Esophagus squamous epithelium (tissue), 4 donors: ENCODE measurements at regions not wholly inside any gene's neighbourhood (a gene's known extent, or its start where the extent isn't known, plus 50 kb on each side); places are given as distances from the start of the nearest gene placed in this dataset.

Experiments
- CTCF ChIP-seq, 6 experiments: fragments of 450-650 bp in 4 of 6; fragments of 200-600 bp in 2 of 6; sonication (generic) in 2 of 6; IDR thresholded peaks; one replicate each; pipeline ENCODE4 v1.5.1; 2016 to 2019; ENCODE audit warnings: antibody characterized with exemption in 6 of 6, mild to moderate bottlenecking in 4 of 6, moderate library complexity in 4 of 6
- POLR2A ChIP-seq, 4 donors: fragments of 450-650 bp; IDR thresholded peaks; one replicate each; pipeline ENCODE4 v1.6.1; 2017; ENCODE audit warnings: antibody characterized with exemption in 4 of 4, mild to moderate bottlenecking in 4 of 4, moderate library complexity in 3 of 4

DNA sequence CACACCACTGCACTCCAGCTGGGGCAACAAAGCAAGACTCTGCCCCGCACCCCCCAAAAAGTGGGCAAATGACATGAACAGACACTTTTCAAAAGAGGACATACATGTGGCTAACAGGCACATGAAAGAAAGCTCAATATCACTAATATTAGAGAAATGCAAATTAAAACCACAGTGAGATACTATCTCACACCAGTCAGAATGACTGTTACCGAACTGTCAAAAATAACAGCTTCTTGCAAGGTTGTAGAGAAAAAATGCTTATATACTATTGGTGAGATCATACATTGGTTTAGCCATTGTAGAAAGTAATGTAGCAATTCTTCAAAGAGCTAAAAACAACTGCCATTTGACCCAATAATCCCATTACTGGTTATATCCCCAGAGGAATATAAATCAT is 99.5 kb upstream of the SPATA13 start:
- TF ChIP-seq CTCF (IDR thresholded peaks at IDR 0.05): no peak
- no peak for TF ChIP-seq POLR2A (IDR thresholded peaks at IDR 0.05)
